Skin of body (tissue), 1 donor: ENCODE measurements at regions not wholly inside any gene's neighbourhood (a gene's known extent, or its start where the extent isn't known, plus 50 kb on each side); places are given as distances from the start of the nearest gene placed in this dataset.
A peak's percentile ranks its signal among the peaks of the same experiment; 100 is the strongest.

Source experiments
- DNase-seq: peaks from one replicate; lab custom pipeline; 2025; lab: John Stamatoyannopoulos, UW

- DNase-seq, result no peak
These were observed 303.0 kb downstream of the PSAT1 start for GRCh38 chr9:78599926-78600325.

GRCh38 chr9:78601957-78602565, 305.1 kb downstream of the PSAT1 start:
- DNase-seq, result no peak

DNA sequence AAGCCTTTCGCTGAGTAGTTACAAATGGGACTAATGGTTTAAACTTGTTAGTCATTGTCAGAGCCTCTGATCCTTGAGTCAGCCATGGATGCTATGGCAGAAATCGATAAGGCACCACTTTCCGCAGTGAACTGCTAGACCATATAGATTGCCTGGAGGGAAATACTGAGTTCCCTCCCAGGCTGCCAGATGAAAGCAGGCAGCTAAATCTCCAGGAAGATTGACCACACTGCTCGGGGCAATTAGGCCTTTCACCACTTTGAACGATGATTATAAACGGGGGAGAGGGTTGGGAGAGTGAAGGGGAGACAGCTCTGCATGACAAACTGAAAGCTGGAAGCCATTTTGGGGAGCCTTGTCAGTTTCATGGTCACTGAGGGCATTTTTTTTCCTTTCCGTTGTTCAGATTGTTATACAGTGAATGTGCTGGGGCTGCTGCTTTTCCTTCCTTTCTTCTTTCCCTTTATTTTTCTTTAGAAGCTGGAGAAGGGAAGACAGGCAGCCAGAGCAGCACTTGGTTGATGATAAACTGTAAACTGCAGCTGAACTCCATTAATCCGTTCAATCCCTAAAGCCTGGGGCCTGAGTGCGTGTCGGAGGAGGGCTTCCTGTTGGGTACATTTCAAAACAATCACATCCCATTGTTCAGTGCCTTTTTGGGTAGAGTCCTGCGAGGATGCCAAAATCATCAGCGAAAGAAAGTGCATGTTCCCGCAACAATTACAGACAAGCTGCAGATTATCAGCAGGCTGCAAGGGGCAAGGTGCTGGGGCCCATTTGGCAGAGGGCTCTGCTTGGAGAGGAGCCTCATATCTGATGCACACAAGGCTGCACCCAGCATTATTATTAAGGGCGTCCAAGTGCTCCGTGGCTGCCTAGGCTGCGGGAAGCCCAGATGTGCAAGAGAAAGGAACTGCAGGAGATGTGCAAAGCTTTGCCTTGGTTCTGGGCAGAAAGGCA, 308.4 kb downstream of the PSAT1 start:
- DNase-seq, result peak; percentile 35

- no peak for DNase-seq
These were observed 309.1 kb downstream of the PSAT1 start for GRCh38 chr9:78606001-78606379.

DNA sequence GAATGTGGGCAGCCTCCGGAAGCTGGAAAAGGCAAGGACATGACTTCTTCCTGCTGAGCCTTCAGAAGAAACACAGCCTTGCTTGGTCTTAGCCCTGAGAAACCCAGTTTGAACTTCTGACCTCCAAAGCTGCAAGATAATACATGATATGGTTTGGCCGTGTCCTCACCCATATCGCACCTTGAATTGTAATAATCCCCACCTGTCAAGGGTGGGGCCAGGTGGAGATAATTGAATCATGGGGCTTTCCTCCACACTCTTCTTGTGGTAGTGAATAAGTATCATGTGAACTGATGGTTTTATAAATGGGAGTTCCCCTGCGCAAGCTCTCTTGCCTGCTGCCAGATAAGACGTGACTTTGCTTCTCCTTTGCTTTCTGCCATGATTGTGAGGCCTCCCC, 310.9 kb downstream of the PSAT1 start:
- no peak for DNase-seq

GRCh38 chr9:78609450-78609849, 312.5 kb downstream of the PSAT1 start:
- no peak for DNase-seq

- DNase-seq, result no peak
These were observed 315.2 kb downstream of the PSAT1 start for GRCh38 chr9:78612091-78612490.

- DNase-seq, result no peak
These were observed 316.1 kb downstream of the PSAT1 start for GRCh38 chr9:78613006-78613405.

GRCh38 chr9:78614892-78615291, 318.0 kb downstream of the PSAT1 start:
- no peak for DNase-seq

DNA sequence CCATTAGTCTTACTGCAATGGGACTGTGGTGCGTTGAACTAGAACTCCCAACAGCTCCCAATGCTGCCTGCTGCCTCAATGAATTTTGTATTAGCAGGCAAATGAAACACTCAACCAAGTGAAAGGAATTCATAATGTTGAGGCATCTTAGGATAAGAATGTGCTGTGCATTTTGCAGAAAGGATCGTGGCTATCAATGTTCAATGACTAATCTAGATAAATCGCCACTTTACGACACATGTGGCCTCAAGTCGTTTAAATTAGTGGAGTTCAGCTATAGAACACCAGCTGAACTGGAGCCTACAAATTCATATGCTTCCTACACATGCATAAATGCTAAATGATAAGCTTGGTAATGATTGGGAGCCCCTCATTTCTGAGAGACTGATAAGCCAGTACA, 318.4 kb downstream of the PSAT1 start:
- DNase-seq, result no peak

DNA sequence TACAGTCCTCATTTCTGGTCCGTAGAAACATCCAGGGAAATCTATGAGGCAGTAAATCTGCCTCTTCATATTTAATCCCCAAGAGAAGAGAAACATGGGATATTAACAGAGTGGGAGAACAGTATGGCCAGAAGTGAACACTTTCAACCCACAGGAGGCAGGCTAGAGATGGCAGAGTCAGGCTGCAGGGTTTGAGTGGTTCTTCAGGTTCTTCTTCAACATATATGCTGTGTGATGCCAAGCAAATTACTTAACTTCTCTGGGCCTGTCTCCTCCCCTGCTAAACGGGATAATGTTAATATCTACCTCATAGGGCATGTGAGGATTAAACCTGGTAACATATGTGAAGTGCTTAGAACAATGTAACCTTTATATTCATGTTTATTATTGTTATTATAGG, 321.8 kb downstream of the PSAT1 start:
- DNase-seq, result no peak

DNA sequence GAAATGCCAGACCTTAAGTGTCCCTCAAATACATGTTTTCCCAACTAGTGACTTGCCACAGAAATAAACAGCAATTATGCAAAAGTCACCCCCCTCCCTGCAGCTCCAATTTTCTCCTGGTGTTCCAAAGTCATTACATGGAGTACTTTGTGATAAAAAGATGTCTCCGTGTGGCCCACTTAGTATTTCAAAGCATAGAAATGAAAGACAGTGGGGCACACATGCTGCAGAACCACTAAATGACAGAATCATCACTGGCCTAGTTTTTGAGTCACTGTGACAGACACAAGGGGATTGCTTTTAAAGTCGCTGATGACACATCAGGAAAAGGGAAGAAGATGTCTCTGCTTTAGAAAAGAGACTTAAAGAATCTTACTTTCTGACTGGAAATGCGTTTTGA, 323.4 kb downstream of the PSAT1 start:
- DNase-seq, result no peak

DNA sequence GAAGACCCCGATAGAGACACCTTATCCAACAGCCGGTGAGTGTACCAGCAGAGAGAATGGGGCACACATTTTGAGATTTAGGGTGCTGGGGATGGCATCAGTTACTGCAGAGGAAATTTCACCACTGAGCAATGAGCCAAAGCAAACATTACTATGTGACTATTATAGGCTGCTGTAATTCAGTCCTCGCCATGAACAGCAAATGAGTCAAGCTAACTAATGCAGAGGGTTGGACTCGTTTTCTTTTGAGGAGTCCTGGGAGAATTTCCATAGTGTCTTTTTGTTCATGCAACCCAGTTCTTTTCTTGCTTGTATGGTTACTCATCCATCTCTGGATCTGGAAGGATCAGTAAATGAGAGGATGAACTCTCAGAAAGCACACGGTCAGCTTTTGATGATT, 323.8 kb downstream of the PSAT1 start:
- DNase-seq, result no peak

- DNase-seq, result no peak
These were observed 325.2 kb downstream of the PSAT1 start for GRCh38 chr9:78622126-78622525.

- no peak for DNase-seq
These were observed 330.0 kb downstream of the PSAT1 start for GRCh38 chr9:78626971-78627370.

DNA sequence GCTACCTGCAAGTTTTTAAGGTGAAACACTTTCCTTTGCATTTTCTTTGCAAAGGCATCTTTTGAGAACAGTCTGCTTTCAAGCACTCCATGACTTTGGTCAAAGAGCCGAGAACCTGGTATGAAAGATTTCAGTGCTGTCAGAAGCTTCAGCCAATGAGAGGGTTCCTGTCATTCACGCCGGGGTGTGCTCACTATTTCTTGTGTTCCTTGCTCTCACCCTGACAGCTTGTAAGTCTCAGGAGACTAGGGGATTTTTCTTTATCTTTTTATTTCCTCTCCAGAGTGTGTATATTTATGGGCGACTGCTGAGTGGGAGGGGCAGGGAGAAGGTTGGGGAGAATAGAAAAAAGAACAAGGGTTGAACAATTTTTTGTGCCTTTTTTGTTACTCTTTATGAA, 334.0 kb downstream of the PSAT1 start:
- DNase-seq, result no peak

DNA sequence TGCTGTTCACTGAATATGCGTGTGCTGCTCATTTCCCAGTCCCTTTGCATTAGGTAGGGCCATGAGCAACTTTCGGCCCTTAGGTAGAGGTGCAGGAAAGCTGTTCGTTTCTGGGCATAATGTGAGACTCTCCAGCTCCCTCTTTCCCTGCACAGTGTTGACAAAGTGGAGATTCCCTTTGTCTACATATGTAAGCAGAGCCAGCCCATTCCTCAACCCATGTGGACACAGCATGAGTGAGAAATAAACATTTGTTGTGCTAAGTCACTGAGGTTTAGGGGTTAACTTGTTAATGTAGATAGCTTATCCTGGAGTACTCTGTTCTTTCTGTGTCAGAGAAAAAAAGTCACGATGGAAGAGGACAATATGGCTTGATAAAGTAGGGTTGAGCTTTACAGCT, 343.8 kb downstream of the PSAT1 start:
- DNase-seq, result no peak

DNA sequence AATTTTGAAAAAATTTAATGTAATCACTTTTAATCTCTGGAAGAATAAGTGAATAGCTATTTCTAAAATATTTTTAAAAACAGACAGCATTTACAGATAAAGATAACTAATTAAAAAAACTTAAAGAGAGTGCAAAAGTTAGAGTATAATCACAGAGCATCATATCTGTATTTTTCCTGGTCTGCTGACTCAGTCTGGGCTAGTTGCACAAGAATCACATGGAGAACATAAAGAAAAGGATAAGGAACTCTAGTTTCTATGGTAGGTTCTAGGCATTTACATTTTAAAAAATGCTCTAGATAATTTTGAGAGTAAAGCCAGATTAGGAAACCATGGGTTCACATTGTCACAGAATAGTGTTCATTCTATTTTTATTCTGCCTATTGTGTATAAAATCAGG, 347.4 kb downstream of the PSAT1 start:
- no peak for DNase-seq

DNA sequence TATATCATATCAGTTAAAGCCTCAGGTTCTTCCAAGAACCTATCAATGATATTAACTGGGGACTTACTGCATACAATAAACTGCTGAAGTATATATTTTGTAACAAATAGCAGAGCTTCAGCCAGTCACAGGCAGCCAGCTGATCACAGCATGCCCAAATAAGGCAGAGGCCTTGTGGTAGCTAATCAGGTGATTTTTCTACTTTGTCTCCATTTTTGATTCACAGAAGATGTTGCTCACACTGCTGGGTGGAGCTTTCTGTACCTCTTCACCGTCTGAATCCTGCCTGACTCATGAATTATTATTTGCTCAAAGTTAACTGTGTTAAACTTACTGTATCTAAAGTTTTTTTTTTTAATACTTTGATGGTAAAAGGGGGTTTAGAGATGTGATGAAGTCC, 357.4 kb downstream of the PSAT1 start:
- DNase-seq, result no peak

GRCh38 chr9:78663369-78663768, 366.4 kb downstream of the PSAT1 start:
- no peak for DNase-seq

DNA sequence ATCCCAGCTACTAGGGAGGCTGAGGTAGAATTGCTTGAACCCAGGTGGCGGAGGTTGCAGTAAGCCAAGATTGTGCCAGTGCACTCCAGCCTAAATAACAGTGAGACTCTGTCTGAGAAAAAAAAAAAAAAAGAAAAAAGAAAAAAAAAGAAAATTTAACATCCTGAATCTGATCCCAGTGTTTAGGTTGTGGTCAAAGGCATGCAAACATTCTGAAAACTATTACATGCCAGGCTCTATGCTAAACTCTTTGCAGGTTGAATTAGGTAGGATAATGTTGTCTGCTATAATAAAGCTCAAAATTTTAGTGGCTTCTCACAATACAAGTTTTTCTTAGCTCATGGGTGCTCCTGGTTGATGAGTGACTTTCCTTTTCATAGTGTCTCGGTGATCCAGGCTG, 367.4 kb downstream of the PSAT1 start:
- no peak for DNase-seq

- DNase-seq, result no peak
These were observed 370.0 kb downstream of the PSAT1 start for GRCh38 chr9:78666818-78667414.
